HepG2 (cell line): ENCODE measurements at regions not wholly inside any gene's neighbourhood (a gene's known extent, or its start where the extent isn't known, plus 50 kb on each side); places are given as distances from the start of the nearest gene placed in this dataset.

ENCODE experiments used
- BCLAF1 ChIP-seq: fragments of 450-650 bp; IDR thresholded peaks from 2 replicates; pipeline ENCODE4 v1.6.1; 2017; ENCODE audit warnings: mild to moderate bottlenecking
- BHLHE40 ChIP-seq: IDR thresholded peaks from 2 replicates; pipeline ENCODE4 v1.6.1; 2011; ENCODE audit warnings: low read length, improper control_type of control experiment
- HDAC2 ChIP-seq: sonication (generic); formaldehyde crosslinking; IDR thresholded peaks from 2 replicates; pipeline ENCODE4 v1.4.0; 2020; ENCODE audit warnings: missing genetic modification reagents
- KLF13 ChIP-seq: sonication (generic); formaldehyde crosslinking; IDR thresholded peaks from 2 replicates; pipeline ENCODE4 v1.4.0; 2020; ENCODE audit warnings: mild to moderate bottlenecking, missing genetic modification reagents
- KLF16 ChIP-seq, 2 experiments: sonication (generic) in 1 of 2; formaldehyde crosslinking in 1 of 2; IDR thresholded peaks; 2 replicates each; pipeline versions ENCODE4 v1.6.1 to v1.8.0; 2016 to 2023; ENCODE audit warnings: missing genetic modification reagents in 2 of 2, missing compliant biosample characterization in 1 of 2
- NPAS2 ChIP-seq: sonication (generic); formaldehyde crosslinking; IDR thresholded peaks from 2 replicates; pipeline ENCODE4 v1.8.0; 2022; ENCODE audit warnings: mild to moderate bottlenecking, missing genetic modification reagents, borderline replicate concordance
- PCBP2 ChIP-seq: fragments of 200-400 bp; formaldehyde crosslinking; optimal IDR thresholded peaks from 2 replicates; pipeline ENCODE3; 2018; ENCODE audit warnings: low read length, low read depth; ENCODE audit not compliant: poor library complexity, severe bottlenecking
- RXRB ChIP-seq: IDR thresholded peaks from 2 replicates; pipeline ENCODE4 v1.6.1; 2016; ENCODE audit warnings: borderline replicate concordance, missing genetic modification reagents, missing compliant biosample characterization
- SIN3A ChIP-seq: IDR thresholded peaks from 2 replicates; pipeline ENCODE4 v1.6.1; 2011; ENCODE audit warnings: low read depth, mild to moderate bottlenecking, control low read depth, low read length, borderline replicate concordance
- UBTF ChIP-seq: sonication (generic); formaldehyde crosslinking; IDR thresholded peaks from 2 replicates; pipeline ENCODE4 v1.4.0; 2020; ENCODE audit warnings: mild to moderate bottlenecking, missing genetic modification reagents
- XBP1 ChIP-seq: sonication (generic); formaldehyde crosslinking; IDR thresholded peaks from 2 replicates; pipeline ENCODE4 v1.5.0; 2020; ENCODE audit warnings: missing genetic modification reagents
- ZBTB49 ChIP-seq: sonication (generic); formaldehyde crosslinking; IDR thresholded peaks from 2 replicates; pipeline ENCODE4 v1.4.0; 2020; ENCODE audit warnings: missing genetic modification reagents, borderline replicate concordance
- ZNF547 ChIP-seq: sonication (generic); formaldehyde crosslinking; IDR thresholded peaks from 2 replicates; pipeline ENCODE4 v1.5.1; 2020; ENCODE audit warnings: mild to moderate bottlenecking, missing genetic modification reagents
- ZNF574 ChIP-seq: sonication (generic); formaldehyde crosslinking; IDR thresholded peaks from 2 replicates; pipeline ENCODE4 v1.4.0; 2020; ENCODE audit warnings: missing genetic modification reagents
- ZNF660 ChIP-seq: sonication (generic); formaldehyde crosslinking; IDR thresholded peaks from 2 replicates; pipeline ENCODE4 v1.5.1; 2020; ENCODE audit warnings: mild to moderate bottlenecking, low read depth, missing genetic modification reagents, borderline replicate concordance
- ZNF883 ChIP-seq: sonication (generic); formaldehyde crosslinking; IDR thresholded peaks from 2 replicates; pipeline ENCODE4 v1.5.1; 2020; ENCODE audit warnings: mild to moderate bottlenecking, missing genetic modification reagents; ENCODE audit errors: not compliant biosample characterization
- ZZZ3 ChIP-seq: sonication (generic); formaldehyde crosslinking; IDR thresholded peaks from 2 replicates; pipeline ENCODE4 v1.4.0; 2020; ENCODE audit warnings: missing genetic modification reagents, mild to moderate bottlenecking, borderline replicate concordance

GRCh38 chr4:37758226-37758625 lies 68.3 kb upstream of the PGM2 start (continued):
- TF ChIP-seq KLF13 (CRISPR knock-in tag) (no peak), PCBP2 (no peak), SIN3A (no peak), RXRB (CRISPR knock-in tag) (no peak), UBTF (no peak), NPAS2 (no peak), ZNF660 (CRISPR knock-in tag) (no peak), ZNF574 (no peak), ZNF883 (CRISPR knock-in tag) (no peak), ZBTB49 (CRISPR knock-in tag) (no peak), ZZZ3 (CRISPR knock-in tag) (no peak), ZNF547 (CRISPR knock-in tag) (no peak), BCLAF1 (no peak), KLF16 (CRISPR knock-in tag; IDR thresholded peaks at IDR 0.05) (no peak), HDAC2 (no peak), BHLHE40 (no peak), XBP1 (CRISPR knock-in tag) (no peak)
